GM12872 (cell line): ENCODE measurements at regions not wholly inside any gene's neighbourhood (a gene's known extent, or its start where the extent isn't known, plus 50 kb on each side); places are given as distances from the start of the nearest gene placed in this dataset.

Experiments used
- CTCF ChIP-seq: IDR thresholded peaks from 3 replicates; pipeline ENCODE4 v1.5.1; 2011; ENCODE audit warnings: low read depth, mild to moderate bottlenecking, low read length, moderate library complexity; ENCODE audit not compliant: insufficient read depth

- no peak for TF ChIP-seq CTCF
Measured at GRCh38 chr15:95972041-95972553, 358.4 kb upstream of the NR2F2 start.

- no peak for TF ChIP-seq CTCF
Measured at GRCh38 chr15:95972812-95973211, 357.7 kb upstream of the NR2F2 start.

GRCh38 chr15:95973566-95974256 is 356.8 kb upstream of the NR2F2 start:
- TF ChIP-seq CTCF: no peak

GRCh38 chr15:95975212-95975611 is 355.3 kb upstream of the NR2F2 start:
- TF ChIP-seq CTCF: no peak

GRCh38 chr15:95979286-95979685 is 351.2 kb upstream of the NR2F2 start:
- no peak for TF ChIP-seq CTCF

GRCh38 chr15:95981209-95981608 is 349.3 kb upstream of the NR2F2 start:
- no peak for TF ChIP-seq CTCF

GRCh38 chr15:95987299-95987698 is 343.2 kb upstream of the NR2F2 start:
- no peak for TF ChIP-seq CTCF
